NB4 (cell line): ENCODE measurements at regions not wholly inside any gene's neighbourhood (a gene's known extent, or its start where the extent isn't known, plus 50 kb on each side); places are given as distances from the start of the nearest gene placed in this dataset.

Source experiments
- DNase-seq: peaks from one replicate; pipeline ENCODE4 v3.0.0; 2010; ENCODE audit warnings: low read depth
- H3K4me3 ChIP-seq: one replicate; pipeline ENCODE4 v1.5.1; 2011; ENCODE audit warnings: mild to moderate bottlenecking, low read depth, low read length, moderate library complexity
- CTCF ChIP-seq: IDR thresholded peaks from one replicate; pipeline ENCODE4 v1.5.1; 2012; ENCODE audit warnings: low read depth, low read length
- MAX ChIP-seq: IDR thresholded peaks from 2 replicates; pipeline ENCODE4 v1.6.1; 2011; ENCODE audit warnings: low read depth, low read length
- MYC ChIP-seq: IDR thresholded peaks from 2 replicates; pipeline ENCODE4 v1.6.1; 2011; ENCODE audit warnings: low read depth, low read length
- POLR2A ChIP-seq: IDR thresholded peaks from 2 replicates; pipeline ENCODE4 v1.6.1; 2011; ENCODE audit warnings: mild to moderate bottlenecking; ENCODE audit not compliant: insufficient read length; ENCODE audit errors: extremely low read depth

- no peak overlapping the region for H3K4me3 ChIP-seq
- TF ChIP-seq CTCF, result no peak
- TF ChIP-seq POLR2A, result no peak
- TF ChIP-seq MYC, result no peak
- no peak for TF ChIP-seq MAX
- no peak for DNase-seq
Observed at GRCh38 chr7:24402655-24403054, 118.7 kb downstream of the NPY start.

- TF ChIP-seq POLR2A (no peak), CTCF (no peak), MAX (no peak), MYC (no peak)
- DNase-seq, result no peak
- no peak overlapping the region for H3K4me3 ChIP-seq
Observed at GRCh38 chr7:24403557-24403956, 119.6 kb downstream of the NPY start.

GRCh38 chr7:24404315-24404714, 120.3 kb downstream of the NPY start:
- TF ChIP-seq MAX (no peak), CTCF (no peak), MYC (no peak), POLR2A (no peak)
- no peak overlapping the region for H3K4me3 ChIP-seq
- DNase-seq, result no peak

GRCh38 chr7:24405002-24405401, 121.0 kb downstream of the NPY start:
- no peak for TF ChIP-seq CTCF
- TF ChIP-seq MYC, result no peak
- no peak for TF ChIP-seq MAX
- no peak for TF ChIP-seq POLR2A
- no peak for DNase-seq
- H3K4me3 ChIP-seq, result no peak overlapping the region

- TF ChIP-seq POLR2A (no peak), MAX (no peak), MYC (no peak), CTCF (no peak)
- no peak overlapping the region for H3K4me3 ChIP-seq
- DNase-seq, result peak; percentile 20
Observed at GRCh38 chr7:24406053-24406788, 122.2 kb downstream of the NPY start.
